Testis (tissue), 2 donors: ENCODE measurements at regions not wholly inside any gene's neighbourhood (a gene's known extent, or its start where the extent isn't known, plus 50 kb on each side); places are given as distances from the start of the nearest gene placed in this dataset.

Experiments
- POLR2A ChIP-seq: fragments of 450-650 bp; IDR thresholded peaks from one replicate; pipeline ENCODE4 v1.6.1; 2017; ENCODE audit warnings: antibody characterized with exemption, mild to moderate bottlenecking, moderate library complexity
- TF ChIP-seq, protein P1 (sequence below), 3 experiments: fragments of 450-650 bp in 2 of 3; fragments of 200-600 bp in 1 of 3; sonication (generic) in 1 of 3; IDR thresholded peaks; one replicate each; pipeline ENCODE4 v1.5.1; 2016 to 2019; ENCODE audit warnings: antibody characterized with exemption in 3 of 3, mild to moderate bottlenecking in 2 of 3, moderate library complexity in 1 of 3

DNA sequence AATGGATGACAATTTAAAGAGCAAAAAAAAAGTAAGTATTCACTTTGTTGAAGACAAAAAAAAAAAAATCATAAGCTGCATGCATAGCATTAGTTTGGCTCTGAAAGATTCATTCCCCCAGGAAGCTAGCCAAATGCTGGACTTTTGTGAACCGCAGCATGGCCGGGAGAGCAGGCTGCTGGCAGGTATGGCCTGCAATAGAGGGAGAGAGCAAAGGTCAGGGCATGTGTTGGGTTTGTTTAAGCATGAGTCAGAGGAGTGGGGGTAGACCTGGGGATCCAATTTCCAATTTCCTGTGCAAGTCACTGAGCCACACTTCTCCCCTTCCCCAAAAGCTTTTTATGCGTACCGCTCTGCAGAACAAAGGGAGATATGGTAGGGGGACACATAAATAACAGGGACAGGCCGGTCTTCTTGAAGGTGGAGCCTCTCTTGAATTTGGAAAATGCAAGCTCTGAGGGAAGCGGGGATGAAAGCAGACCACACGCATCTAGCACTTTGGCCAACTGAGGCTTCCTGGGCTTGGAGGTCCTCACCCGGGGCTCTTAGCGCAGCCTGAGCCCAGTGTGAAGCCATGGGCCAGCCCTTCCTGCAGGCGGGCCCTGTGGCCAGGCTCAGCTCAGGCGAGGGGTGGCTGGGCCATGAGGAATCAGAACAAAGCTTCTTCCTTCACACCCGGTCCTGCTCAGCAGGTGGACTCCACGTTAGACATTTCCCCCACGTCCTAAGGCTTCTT is 171.1 kb downstream of the TOMM20 start:
- TF ChIP-seq, protein P1, sequence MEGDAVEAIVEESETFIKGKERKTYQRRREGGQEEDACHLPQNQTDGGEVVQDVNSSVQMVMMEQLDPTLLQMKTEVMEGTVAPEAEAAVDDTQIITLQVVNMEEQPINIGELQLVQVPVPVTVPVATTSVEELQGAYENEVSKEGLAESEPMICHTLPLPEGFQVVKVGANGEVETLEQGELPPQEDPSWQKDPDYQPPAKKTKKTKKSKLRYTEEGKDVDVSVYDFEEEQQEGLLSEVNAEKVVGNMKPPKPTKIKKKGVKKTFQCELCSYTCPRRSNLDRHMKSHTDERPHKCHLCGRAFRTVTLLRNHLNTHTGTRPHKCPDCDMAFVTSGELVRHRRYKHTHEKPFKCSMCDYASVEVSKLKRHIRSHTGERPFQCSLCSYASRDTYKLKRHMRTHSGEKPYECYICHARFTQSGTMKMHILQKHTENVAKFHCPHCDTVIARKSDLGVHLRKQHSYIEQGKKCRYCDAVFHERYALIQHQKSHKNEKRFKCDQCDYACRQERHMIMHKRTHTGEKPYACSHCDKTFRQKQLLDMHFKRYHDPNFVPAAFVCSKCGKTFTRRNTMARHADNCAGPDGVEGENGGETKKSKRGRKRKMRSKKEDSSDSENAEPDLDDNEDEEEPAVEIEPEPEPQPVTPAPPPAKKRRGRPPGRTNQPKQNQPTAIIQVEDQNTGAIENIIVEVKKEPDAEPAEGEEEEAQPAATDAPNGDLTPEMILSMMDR (IDR thresholded peaks at IDR 0.05): no peak
- no peak for TF ChIP-seq POLR2A
